DLD1 (cell line): ENCODE measurements at regions not wholly inside any gene's neighbourhood (a gene's known extent, or its start where the extent isn't known, plus 50 kb on each side); places are given as distances from the start of the nearest gene placed in this dataset.

Experiments used
- in situ Hi-C: cut with HindIII; loops from 2 replicates; pipeline ENCODE4 v1.10.0; 2017; ENCODE audit warnings: low sequenced_read_pairs

DNA sequence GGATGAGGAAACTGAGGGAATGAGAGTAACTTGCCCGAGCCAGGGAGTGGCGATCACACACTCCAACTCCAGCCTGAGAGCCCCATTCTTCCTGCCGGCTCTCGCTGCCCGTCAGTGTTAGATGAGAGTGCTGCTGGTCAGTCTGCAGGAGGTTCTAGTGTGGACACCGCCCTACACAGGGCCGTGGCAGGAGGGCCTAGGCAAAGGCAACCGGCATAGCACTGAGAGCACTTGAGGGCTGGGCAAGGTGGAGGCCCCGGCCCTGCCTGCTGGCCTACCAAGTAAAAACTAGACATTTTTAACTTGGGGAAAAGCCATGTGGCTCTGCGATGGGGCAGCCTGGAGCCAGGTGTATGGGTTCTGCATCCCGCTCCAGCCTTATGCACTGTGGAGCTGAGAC is 354.8 kb downstream of the SEC14L1 start:
- in situ Hi-C loops, result no loop called here

DNA sequence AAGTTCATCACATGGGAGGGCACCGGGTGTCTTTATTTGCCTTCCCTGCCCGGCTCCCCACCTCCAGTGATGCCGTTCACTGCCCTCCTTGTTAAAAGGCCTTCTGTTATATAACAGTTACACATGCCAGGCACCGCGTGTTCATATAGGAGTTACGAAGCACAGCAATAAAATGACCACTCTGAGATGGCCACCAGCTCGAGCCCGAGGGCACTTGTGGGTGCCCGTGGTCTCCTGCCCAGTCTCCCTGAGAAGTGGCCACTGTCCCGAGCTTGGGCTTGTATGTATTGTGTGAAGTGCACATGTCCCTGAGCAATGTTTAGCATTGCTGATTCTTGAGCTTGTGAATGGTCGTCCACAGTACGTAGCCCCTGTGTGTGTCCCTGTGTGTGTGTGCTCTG is 355.6 kb downstream of the SEC14L1 start:
- in situ Hi-C loops, result no loop called here

DNA sequence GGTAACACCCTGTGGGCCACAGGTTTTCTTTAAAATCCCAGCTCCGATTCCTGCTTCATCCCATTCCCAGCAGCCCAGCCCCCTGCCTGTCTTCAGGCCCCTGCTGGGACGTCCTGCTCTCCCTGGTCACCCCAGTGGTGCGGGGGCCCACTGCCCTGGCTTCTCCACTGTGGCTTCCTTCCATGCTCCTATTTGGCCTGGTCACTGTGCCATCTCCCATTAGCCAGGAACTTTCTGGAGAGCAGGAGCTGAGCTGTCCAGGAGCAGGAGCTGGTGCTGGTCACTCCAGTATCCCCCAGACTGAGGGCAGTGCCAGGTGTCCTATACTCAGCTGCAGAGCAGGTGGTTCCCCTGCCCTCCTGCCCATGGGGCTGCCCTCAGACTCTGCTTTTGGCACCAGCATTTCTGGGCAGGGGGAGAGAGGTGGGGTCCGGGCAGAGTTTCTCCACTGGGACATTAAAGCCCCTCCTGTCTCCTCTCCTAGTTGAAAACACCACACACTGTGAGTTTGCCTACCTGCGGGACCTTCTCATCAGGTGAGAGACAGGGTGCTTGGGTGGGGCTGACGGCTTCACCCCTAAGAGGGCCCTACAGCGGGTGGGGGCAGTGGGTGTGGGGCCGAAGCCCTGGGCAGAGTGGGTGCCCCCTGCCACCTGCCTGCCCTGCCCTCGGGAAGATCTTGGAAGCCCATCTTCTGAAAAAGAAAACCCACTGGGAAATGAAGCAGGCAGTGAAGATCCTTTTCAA is 356.2 kb downstream of the SEC14L1 start:
- in situ Hi-C loops, result no loop called here

DNA sequence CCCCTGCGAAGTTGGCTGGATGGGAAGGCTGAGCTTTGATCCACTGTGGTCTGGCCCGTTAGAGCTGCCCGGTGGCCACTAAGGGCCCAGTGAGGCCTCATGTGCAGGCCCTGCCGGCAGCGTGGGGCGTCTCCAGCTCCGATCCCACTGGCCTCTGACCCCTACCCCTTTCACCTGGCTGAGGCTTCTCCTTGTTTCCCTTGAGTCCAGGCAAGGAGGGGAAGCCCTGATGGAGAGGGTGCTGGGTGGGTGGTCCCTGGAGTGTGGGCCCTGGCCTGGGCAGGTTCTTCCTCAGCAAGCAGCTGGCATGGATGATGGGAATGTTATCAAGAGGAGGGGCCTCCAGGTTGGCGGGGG is 356.8 kb downstream of the SEC14L1 start:
- in situ Hi-C loops, result no loop called here

DNA sequence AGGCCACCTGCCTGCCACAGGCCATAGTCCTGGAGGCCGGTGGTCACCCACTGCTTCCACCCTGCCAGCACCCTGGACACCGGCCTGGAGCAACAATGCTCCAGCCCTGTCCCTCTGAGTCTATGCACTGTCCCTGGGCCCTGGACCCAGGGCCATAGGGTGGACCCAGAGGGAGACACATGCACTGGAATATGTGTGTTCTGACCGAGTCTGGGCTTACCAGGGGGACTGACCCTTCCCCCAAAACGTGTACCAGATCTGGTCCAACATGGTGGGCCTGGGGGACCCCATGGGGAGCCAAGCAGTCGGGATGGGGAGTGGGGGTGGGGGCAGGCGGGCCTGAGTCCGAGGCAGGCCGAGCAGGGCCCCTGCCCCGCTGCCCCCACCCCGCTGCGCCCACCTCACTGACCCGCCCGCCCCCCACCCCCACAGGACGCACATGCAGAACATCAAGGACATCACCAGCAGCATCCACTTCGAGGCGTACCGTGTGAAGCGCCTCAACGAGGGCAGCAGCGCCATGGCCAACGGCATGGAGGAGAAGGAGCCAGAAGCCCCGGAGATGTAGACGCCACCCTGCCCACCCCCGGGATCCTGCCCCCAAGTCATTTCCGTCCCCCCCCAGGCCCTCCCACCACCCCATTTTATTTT is 357.4 kb downstream of the SEC14L1 start:
- in situ Hi-C loops, result no loop called here

DNA sequence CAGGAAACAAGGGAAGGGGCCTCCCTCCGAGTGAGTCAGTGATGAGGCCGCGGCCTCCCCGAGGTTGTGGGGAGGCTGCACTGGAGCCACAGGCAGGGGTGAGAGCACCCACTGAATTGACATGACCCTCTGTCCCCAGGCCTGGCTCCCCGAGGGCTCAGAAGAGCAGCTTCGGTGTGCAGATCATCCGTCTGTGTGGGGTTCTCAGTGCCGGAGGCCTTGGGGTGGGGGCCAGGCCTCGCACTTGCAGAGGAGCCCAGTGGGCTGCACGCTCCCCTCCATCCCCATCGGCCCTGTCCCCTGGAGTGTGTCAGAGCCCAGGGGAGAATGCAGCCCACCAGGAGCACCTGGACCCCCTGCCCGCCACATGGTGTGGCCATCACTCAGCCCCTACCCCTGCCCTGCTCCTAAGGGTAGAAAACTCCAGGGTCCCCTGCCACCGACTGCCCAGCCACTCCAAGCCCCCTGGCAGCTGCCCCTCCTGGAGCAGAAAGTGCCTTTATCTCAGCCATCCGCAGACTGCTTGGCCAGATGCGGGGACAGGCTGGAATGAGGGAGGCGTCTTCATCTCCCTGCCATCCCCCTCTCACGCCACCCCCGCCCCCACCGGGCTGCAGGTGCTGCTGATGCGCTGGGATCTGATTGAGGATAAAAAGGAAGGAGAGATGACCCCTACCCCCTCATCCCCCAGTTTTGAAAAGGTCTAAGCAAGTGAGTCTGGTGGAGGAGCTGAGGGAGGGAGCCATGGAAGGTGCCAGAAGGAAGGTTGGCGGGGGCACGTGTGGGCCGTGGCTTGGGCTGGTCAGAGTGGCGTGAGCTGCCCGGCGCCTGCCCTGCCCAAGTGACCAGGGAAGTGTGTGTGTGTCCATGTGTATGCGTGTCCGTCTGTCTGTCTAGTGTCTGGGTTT is 358.3 kb downstream of the SEC14L1 start:
- in situ Hi-C loops, result no loop called here

DNA sequence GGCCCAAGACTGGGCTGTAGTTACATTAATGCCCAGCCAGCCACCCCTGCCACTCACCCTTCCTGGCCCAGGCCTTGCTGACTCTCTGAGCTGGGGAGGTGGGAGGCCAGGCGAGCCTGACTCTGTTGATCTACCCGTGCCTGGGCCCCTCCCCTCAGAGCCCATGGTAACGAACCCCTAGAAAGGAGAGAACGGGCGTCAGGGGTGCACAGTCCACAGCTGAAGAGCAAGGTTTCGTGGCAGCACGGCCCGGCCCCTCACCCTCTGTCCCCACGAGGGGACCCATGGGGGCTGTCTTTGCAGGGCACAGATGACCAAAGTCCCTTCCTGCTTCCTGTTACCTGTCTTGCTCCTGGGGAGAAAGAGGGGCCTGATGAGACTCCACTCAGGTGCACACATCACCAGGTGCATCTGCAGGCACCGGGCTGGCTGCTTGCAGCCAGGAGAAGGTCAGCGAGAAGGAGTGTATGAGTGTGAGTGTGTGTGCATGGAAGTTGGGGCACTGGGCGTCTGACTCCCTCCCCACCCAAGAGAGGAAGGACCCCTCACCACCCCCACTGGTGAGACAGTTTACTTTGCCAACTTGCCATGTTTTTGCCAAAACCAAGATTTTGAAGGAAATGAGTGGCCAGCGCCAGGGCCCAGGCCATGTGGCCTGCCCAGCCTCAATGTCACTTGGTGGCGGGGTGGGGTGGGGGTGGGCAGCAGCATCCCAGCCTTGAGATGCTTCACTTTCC is 359.1 kb downstream of the SEC14L1 start:
- in situ Hi-C loops, result no loop called here

DNA sequence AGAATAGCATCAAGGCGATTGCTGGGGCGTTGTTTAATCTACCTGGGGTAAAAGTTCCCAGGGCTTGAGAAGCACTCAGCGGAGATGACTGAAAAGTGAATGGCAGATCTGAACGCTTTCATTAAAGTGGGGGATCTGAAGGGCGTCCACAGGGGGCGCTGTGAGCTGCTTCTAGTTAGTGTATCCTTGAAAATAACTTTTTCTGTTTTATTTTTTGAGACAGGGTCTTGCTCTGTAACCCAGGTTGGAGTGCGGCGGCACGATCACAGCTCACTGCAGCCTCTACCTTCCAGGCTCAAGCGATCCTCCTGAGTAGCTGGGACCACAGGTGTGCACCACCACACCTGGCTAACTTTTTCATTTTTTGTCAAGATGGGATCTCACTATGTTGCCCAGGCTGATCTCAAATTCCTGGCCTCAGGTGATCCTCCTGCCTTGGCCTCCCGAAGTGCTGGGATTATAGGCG is 360.4 kb downstream of the SEC14L1 start:
- in situ Hi-C loops, result no loop called here

DNA sequence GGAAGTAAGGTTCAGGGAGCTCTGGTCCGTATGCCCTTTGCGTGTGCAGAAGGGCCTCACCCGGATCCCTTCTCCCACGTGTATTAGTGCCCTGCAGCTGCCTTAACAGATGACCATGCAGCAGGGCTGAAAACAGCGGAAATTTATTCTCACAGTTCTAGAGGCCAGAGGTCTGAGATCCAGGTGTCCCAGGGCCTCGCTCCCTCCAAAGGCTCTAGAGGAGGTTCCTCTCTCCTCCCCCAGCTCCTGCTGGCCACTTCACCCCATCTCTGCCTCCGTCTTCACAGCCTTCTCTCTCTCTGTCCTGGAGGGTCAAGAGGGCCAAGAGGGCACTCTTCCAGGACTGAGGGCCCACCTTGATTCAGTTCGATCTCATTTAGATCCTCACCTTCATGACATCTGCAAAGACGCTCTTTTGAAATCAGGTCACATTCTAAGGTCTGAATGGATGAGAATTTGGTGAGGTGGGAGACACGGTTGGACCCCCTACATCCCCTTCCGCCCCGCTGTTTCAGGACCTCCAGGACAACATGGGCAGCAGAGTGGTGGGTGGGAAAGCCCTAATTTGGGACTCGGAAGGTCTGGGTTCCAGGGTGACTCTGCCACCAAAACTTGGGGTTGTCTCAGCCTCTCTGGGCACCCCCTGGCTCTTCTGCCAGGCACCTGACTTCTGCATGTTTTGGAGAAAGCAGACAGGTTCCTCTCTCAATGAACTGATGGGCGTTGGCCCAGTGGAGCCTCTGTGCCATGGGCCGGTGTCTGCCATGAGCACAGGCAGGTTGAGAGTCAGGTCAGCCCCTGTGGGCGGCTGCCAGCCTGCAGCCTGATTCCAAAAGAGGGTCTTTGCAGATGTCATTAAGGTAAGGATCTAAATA is 361.2 kb downstream of the SEC14L1 start:
- in situ Hi-C loops, result no loop called here

DNA sequence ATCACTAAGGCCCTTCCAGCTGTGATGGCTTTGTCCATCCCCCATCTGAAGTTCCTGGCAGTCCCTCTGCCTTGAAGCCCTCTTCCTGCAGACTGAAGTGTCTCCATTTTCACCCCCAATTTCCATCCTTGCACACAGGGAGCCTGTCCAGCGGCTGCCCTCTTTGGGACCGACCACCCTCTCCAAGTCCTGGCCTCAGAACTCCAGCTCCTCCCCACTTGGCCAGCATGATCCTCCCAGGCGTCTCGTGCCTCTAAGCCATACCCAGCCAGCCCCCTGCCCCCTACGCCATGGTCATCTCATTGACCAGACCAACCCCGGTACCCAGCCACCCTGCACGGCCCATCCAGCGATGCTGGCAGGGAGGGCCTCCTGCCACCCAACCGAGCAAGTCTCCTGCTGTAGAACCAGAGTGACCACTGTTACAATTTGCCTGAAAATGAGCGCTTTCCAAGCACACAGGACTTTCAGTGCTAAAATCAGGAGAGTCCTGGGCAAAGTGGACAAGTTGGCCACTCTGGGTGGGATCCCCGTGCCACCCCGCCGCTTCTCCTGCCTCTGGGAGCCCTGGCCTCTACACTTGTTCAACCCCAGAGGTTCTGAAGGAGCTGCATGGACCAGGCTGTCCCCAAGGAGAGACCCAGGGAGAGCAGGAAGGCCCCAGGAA is 362.0 kb downstream of the SEC14L1 start:
- in situ Hi-C loops, result no loop called here

DNA sequence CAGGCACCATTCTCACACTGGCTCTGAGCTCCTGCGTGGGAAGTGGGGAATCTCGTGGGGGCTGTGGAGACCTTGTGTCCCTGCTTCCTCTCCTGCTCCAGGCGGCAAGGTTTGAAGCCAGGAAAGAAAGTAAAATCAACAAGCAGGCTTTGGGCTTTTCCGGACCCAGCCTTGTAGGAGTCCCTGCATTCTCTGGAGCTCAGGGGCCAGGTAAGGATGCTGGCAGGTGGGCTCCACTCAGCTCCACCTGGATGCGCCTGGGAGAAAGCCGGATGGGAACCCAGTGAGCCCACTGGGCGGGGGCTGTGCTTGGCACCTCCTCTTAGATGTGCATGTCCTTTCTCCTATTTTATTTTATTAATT is 362.5 kb downstream of the SEC14L1 start:
- in situ Hi-C loops, result no loop called here

DNA sequence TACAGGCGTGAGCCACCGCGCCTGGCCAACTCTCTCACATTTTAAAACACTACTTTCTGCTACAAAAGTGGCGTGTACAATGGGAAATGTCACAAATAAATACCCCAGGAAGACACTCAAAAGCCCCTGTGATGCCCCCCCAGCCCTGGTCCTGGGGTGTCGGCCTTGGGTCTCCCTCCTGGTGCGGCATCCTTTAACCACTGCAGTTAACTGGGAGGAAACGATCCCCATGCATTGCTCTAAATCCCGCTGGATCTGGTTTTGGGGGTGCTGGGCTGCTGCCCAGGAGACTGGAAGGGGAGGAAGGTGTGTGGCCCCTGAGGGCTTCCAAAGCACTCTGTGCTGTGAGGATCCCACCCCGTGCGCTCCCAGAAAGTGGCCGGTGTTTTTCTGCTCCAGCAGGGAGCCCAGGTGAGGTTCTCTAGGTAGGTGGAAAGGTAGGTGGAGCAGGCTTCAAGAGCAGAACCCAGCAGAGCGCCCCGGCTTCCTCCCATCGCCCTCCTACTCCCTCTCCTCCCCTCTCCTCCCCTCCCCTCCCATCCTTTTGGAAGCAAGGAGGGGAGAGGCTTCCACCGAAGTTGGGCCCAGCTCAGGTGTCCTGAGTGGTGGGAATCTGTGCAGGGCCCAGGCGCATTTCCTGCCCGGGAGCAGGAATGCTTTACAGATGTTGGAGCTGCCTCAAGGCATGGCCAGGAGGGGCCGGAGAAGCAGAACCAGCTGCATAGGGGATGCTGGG is 363.3 kb downstream of the SEC14L1 start:
- in situ Hi-C loops, result no loop called here

DNA sequence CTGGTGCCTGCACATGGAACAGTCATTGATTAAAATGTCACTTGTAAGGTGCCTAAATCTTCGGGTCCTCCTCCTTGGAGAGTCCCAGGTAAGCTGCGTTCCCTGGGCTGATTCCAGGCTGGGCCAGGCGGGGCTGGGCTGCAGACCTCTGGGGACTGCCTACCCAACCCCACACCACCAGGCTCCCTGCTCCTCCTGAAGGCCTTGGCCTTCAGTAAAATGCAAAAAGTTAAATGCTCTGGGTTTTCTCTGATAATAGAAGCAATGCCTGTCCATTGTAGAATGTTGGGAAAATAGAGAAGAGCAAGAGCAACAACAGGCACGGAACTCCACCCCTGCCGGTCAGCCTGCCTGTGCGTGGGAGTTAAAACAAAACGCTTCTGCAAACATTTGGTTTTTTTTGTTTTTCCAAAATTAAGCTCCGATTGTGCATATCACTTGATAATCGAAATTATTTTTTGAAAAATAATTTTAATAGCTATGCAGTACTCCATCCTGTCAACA is 363.9 kb downstream of the SEC14L1 start:
- in situ Hi-C loops, result no loop called here

DNA sequence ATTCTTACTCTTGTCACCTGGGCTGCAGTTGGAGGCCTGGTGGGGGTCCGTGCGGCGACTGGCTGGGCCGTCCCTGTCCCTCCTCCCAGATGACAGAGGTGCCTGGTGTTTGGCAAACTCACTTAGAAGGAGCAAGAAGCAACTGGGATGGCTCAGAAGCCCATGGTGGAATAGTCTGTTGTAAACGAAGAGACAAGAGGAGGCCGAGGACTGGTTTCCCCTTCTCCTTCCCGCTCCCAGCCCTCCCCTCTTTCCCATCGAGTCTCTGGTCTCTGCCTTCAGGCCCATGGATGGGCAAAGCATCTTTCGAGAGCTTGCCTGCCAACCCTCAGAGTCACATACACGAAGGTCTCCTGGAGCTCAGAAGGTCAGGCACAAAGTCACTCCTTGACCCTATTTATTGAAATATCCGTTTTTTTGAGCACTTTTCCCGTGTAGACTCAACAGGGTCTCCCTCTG is 364.4 kb downstream of the SEC14L1 start:
- in situ Hi-C loops, result no loop called here

DNA sequence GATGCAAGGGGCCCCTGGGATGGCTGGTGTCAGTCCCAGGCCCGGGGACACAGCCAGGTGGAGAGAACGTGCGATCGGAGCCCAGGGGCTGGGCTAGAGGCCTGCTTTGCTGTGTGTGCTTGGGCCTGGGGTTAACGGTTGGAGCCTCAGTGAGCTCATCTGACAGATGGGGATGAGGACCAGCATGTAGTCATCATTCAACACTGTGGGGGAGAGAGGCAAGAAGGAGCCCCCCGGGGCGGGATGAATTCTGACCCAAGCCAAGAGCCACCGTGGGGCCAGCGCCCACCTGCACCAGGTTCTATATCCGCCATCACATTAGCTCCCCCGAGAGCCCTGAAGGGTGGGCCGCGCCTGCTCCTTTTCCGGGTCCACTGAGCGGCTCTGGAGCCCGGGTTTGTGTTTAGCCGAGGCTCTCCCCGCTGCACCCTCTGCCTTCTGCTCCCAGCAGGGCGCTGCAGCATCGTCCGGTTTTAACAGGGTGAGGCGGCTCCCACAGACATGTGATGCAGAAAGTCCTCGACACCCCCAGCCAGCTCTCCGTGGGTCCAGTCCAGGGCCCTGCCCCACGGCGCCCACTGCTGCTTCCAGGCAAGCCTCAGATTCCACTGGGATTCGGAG is 365.7 kb downstream of the SEC14L1 start:
- in situ Hi-C loops, result no loop called here

DNA sequence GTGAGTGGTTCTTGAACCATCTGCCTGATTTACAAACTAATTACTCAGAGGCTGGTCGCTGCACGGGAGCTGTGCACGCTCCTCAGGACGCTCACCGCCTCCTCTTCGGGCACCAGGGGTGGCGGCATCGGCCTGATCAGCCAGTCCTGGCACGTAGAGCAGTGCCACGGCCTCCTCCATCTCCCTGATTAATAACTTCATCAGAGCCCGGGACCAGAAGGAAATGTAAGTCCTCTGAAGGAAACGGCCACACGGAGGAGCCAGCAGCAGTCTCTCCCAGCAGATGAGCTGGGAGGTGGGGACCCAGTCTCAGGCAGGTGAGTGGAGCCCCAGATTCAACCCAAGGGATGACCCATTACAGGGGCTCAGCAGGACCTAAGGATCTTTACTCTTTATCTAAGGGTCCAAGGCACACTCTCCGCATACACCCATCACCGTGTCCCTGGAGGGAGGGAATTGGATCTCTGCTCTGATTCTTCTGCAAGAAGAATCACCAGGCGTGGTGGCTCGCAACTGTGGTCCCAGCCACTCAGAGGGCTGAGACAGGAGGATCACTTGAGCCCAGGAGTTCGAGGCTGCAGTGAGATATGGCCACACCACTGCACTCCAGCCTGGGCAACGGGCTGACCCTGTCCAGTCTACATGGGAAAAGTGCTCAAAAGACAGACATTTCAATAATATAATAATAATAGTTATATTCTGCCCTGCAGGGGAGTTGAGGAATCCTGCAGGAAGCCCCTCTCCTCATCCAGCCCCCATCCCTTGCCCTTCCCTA is 366.5 kb downstream of the SEC14L1 start:
- in situ Hi-C loops, result no loop called here

DNA sequence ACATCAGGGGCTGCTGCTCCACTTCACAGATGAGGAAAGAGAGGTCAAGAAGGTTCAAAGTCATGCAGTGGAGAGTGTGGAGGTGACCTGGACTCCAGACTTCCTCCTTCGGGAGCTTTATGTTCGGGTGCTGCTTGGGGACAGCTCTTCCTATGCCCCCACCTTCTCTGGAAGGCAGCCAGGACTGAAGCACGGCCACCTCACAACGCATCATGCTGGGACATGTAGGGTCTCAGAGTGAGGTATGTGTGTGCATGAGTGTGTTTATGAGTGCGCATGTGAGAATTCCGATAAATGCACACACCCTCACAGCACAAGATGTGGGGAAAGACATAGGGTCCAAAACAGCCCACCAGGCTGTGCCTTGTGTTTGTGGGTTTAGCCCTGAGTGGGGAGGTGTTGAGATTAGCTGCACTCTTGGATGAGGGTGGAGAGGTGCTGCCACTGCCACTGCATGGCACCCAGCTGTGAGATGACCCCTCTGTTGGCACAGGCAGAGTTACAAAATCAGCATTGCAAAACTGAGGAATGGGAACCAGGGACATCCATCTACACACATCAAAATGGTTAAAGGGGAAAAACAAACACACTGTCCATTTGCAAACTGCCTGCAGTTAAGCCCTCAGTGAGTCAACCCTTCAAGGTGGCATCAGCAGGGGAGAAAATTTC is 367.4 kb downstream of the SEC14L1 start:
- in situ Hi-C loops, result no loop called here
